Neural cell (in vitro differentiated cells): ENCODE measurements at regions not wholly inside any gene's neighbourhood (a gene's known extent, or its start where the extent isn't known, plus 50 kb on each side); places are given as distances from the start of the nearest gene placed in this dataset.

Experiments used
- H2AFZ ChIP-seq: fragments of 200-600, 300-800 bp; sonication (generic), shearing (Covaris generic); 2 replicates; pipeline ENCODE4 v1.6.0; 2014; ENCODE audit warnings: low read depth, mild to moderate bottlenecking, antibody characterized with exemption, low read length, moderate library complexity
- H3F3A ChIP-seq: fragments of 200-600 bp; shearing (Covaris generic); 2 replicates; pipeline ENCODE4 v1.6.1; 2016; ENCODE audit warnings: mild to moderate bottlenecking, moderate library complexity, mixed read lengths, antibody characterized with exemption, low read length; ENCODE audit not compliant: insufficient read depth, poor library complexity, severe bottlenecking
- H3K27ac ChIP-seq: fragments of 200-600, 300-800 bp; sonication (generic), shearing (Covaris generic); 2 replicates; pipeline ENCODE4 v1.5.1; 2014; ENCODE audit warnings: mild to moderate bottlenecking, low read length, moderate library complexity
- H3K27me3 ChIP-seq: fragments of 300-800, 200-600 bp; sonication (generic), shearing (Covaris generic); 2 replicates; pipeline ENCODE4 v1.6.0; 2014; ENCODE audit warnings: mild to moderate bottlenecking, low read depth, low read length, moderate library complexity; ENCODE audit not compliant: insufficient read depth
- H3K36me3 ChIP-seq: fragments of 300-800, 200-600 bp; sonication (generic), shearing (Covaris generic); 2 replicates; pipeline ENCODE4 v1.5.1; 2014; ENCODE audit warnings: mild to moderate bottlenecking, antibody characterized with exemption, low read length, moderate library complexity; ENCODE audit not compliant: insufficient read depth
- H3K4me2 ChIP-seq: fragments of 300-800, 200-600 bp; sonication (generic), shearing (Covaris generic); 2 replicates; pipeline ENCODE4 v1.6.0; 2014; ENCODE audit warnings: mild to moderate bottlenecking, low read length
- H3K4me3 ChIP-seq: fragments of 300-800, 200-600 bp; sonication (generic), shearing (Covaris generic); 2 replicates; pipeline ENCODE4 v1.5.1; 2014; ENCODE audit warnings: mild to moderate bottlenecking, low read length, moderate library complexity
- H3K79me2 ChIP-seq: fragments of 200-600 bp; shearing (Covaris generic); replicated peaks from 2 replicates; pipeline ENCODE4 v1.6.0; 2014; ENCODE audit warnings: mild to moderate bottlenecking, low read length, moderate library complexity; ENCODE audit not compliant: insufficient read depth
- H3K9ac ChIP-seq: fragments of 300-800, 200-600 bp; sonication (generic), shearing (Covaris generic); 2 replicates; pipeline ENCODE4 v1.6.1; 2016; ENCODE audit warnings: mild to moderate bottlenecking, low read length, mixed read lengths
- H3K9me2 ChIP-seq: fragments of 200-600 bp; shearing (Covaris generic); 2 replicates; pipeline ENCODE4 v1.6.1; 2016; ENCODE audit warnings: mild to moderate bottlenecking, low read length, mixed read lengths; ENCODE audit not compliant: insufficient read depth
- H3K9me3 ChIP-seq: fragments of 200-600, 300-800 bp; sonication (generic), shearing (Covaris generic); 2 replicates; pipeline ENCODE4 v1.6.1; 2016; ENCODE audit warnings: mild to moderate bottlenecking, mixed run types, low read length, moderate library complexity, mixed read lengths
- H4K20me1 ChIP-seq: fragments of 200-600 bp; shearing (Covaris generic); 2 replicates; pipeline ENCODE4 v1.6.1; 2016; ENCODE audit warnings: mild to moderate bottlenecking, mixed run types; ENCODE audit not compliant: insufficient read depth
- CTCF ChIP-seq: fragments of 450-650 bp; IDR thresholded peaks from 2 replicates; pipeline ENCODE4 v1.5.1; 2014; ENCODE audit warnings: antibody characterized with exemption, mild to moderate bottlenecking, moderate library complexity; ENCODE audit not compliant: poor library complexity, severe bottlenecking
- EP300 ChIP-seq: fragments of 450-650 bp; conservative IDR thresholded peaks from 2 replicates; pipeline ENCODE4 v1.6.1; 2014; ENCODE audit warnings: antibody characterized with exemption, mild to moderate bottlenecking, moderate library complexity; ENCODE audit not compliant: poor library complexity, severe bottlenecking
- EZH2 ChIP-seq: fragments of 200-600, 300-800 bp; shearing (Covaris generic), sonication (generic); IDR thresholded peaks from 2 replicates; pipeline ENCODE4 v1.6.1; 2014; ENCODE audit warnings: antibody characterized with exemption, low read length, borderline replicate concordance, mild to moderate bottlenecking; ENCODE audit not compliant: insufficient read depth, poor library complexity, severe bottlenecking
- MXI1 ChIP-seq: fragments of 450-650 bp; conservative IDR thresholded peaks from 2 replicates; pipeline ENCODE4 v1.6.1; 2014; ENCODE audit warnings: antibody characterized with exemption, mild to moderate bottlenecking; ENCODE audit not compliant: poor library complexity, severe bottlenecking
- POLR2AphosphoS5 ChIP-seq: IDR thresholded peaks from 2 replicates; pipeline ENCODE4 v1.6.1; 2012
- RAD21 ChIP-seq: fragments of 450-650 bp; conservative IDR thresholded peaks from 2 replicates; pipeline ENCODE4 v1.6.1; 2014; ENCODE audit warnings: antibody characterized with exemption, mild to moderate bottlenecking, moderate library complexity
- REST ChIP-seq: IDR thresholded peaks from 2 replicates; pipeline ENCODE4 v1.6.1; 2012; ENCODE audit warnings: borderline replicate concordance
- SMC3 ChIP-seq: fragments of 450-650 bp; conservative IDR thresholded peaks from 2 replicates; pipeline ENCODE4 v1.6.1; 2014; ENCODE audit warnings: antibody characterized with exemption, mild to moderate bottlenecking, moderate library complexity; ENCODE audit not compliant: poor library complexity
- TAF1 ChIP-seq: IDR thresholded peaks from 2 replicates; pipeline ENCODE4 v1.6.1; 2012; ENCODE audit warnings: low read depth

DNA sequence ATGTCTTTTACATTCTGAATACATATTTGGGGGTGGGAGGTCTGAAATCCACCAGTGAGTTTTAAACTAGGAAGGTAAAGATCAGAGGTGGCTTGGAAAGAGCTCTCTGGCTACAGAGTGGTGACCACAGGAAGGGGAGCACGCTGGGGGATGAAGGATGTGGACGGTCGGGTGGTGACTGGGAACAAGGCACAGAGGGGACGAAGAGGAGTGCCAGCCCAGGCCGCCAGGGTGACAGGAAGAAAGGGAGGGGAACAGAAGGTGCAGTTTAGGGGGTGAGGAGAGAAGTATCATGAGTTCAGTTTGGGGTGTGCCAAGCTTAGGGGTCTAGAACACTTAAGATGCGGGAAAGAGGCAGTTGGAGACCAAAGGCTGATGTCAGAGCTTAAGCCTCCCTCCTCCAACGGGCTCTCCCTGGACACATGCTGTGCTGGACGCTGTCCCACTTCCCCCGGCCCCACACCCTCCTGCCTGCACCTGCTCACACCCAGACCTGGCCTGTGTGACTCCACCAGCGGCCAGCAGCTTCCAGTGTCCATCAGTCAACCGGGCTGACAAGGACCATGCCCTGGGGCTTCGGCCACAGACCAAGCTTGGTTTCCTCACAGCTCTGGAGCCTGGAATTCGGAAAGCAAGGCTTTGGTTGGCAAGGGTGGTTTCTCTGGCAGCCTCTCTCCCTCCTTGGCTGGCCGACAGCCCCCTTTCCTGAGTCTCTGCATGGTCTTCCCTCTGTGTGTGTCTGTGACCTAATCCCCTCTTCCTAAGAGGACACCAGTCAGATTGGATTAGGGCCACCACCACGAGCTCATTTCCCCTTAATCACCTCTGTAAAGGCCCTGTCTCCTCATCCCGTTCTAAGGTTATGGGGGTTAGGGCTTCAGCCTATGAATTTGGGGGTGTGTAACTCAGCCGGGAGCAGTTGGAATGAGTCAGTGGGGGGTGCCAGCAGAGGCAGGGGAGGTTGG lies 120.4 kb upstream of the IQSEC1 start:
- no peaks in the 10 kb centered on the region for H3K9me3 ChIP-seq
- no peaks in the 10 kb centered on the region for H3K27me3 ChIP-seq
- H3K4me3 ChIP-seq, result no peak overlapping the region
- no peak overlapping the region for H3K27ac ChIP-seq
- no peaks in the 10 kb centered on the region for H3K9me2 ChIP-seq
- H3K4me2 ChIP-seq, result no peak overlapping the region
- H2AFZ ChIP-seq, result no peak overlapping the region
- H3K9ac ChIP-seq, result no peak overlapping the region
- no peaks in the 10 kb centered on the region for H3K79me2 ChIP-seq
- no peaks in the 10 kb centered on the region for H3F3A ChIP-seq
- H3K36me3 ChIP-seq, result no peaks in the 10 kb centered on the region
- TF ChIP-seq TAF1 (no peak), CTCF (no peak)
- H4K20me1 ChIP-seq, result no peaks in the 10 kb centered on the region

- H3K79me2 ChIP-seq, result no peaks in the 10 kb centered on the region
These were observed 119.4 kb upstream of the IQSEC1 start for GRCh38 chr3:13192471-13193213.

DNA sequence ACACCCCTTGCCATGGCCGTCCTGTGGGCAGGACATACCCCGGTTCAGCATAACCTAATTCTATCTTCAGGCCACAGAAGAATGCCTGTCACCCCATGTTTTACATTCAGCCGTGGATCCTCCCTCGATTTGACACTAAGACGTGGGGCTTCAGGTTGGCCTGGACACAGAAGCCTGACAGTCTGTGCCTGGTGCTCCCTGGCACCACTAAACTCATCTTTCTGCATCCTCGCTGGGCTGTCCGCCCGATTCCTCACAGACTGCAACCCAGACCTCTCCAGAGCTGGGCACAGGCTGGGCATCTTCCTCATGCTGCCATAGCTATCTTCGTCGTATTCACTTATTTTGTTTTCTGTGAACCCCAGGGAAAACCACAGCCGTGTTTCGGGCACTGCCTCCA lies 117.8 kb upstream of the IQSEC1 start:
- Histone ChIP-seq H3K4me2 (no peak overlapping the region), H3K9me3 (no peaks in the 10 kb centered on the region), H3K4me3 (no peak overlapping the region), H3K79me2 (no peaks in the 10 kb centered on the region), H3K9me2 (no peaks in the 10 kb centered on the region), H3K27me3 (no peaks in the 10 kb centered on the region), H3K36me3 (no peaks in the 10 kb centered on the region), H3K9ac (no peak overlapping the region), H3F3A (no peaks in the 10 kb centered on the region), H4K20me1 (no peaks in the 10 kb centered on the region), H3K27ac (no peak overlapping the region), H2AFZ (no peak overlapping the region)
- TF ChIP-seq POLR2AphosphoS5 (no peak), EP300 (no peak), EZH2 (no peak), TAF1 (no peak), RAD21 (no peak), MXI1 (no peak), REST (no peak), CTCF (no peak), SMC3 (no peak)

More at GRCh38 chr3:13192471-13193213, 119.4 kb upstream of the IQSEC1 start:
- H3K4me2 ChIP-seq, result no peak overlapping the region
- no peaks in the 10 kb centered on the region for H3K36me3 ChIP-seq
- no peaks in the 10 kb centered on the region for H3K27me3 ChIP-seq
- no peak overlapping the region for H3K9ac ChIP-seq
- H3K9me3 ChIP-seq, result no peaks in the 10 kb centered on the region
- no peak overlapping the region for H2AFZ ChIP-seq
- H3K9me2 ChIP-seq, result no peaks in the 10 kb centered on the region
- no peaks in the 10 kb centered on the region for H3F3A ChIP-seq
- TF ChIP-seq RAD21 (no peak), TAF1 (no peak), SMC3 (no peak)
- no peak overlapping the region for H3K27ac ChIP-seq
- no peak overlapping the region for H3K4me3 ChIP-seq
- no peaks in the 10 kb centered on the region for H4K20me1 ChIP-seq
